Astrocyte (in vitro differentiated cells and primary cell): ENCODE measurements at regions not wholly inside any gene's neighbourhood (a gene's known extent, or its start where the extent isn't known, plus 50 kb on each side); places are given as distances from the start of the nearest gene placed in this dataset.

Source experiments
- EZH2 ChIP-seq: IDR thresholded peaks from 2 replicates; pipeline ENCODE4 v1.6.1; 2012; ENCODE audit warnings: mild to moderate bottlenecking, low read length, inconsistent platforms; ENCODE audit not compliant: insufficient read depth
- TF ChIP-seq, protein P1 (sequence below): IDR thresholded peaks from 2 replicates; pipeline ENCODE4 v1.5.1; 2011; ENCODE audit warnings: low read depth, mild to moderate bottlenecking, inconsistent platforms, low read length, moderate library complexity; ENCODE audit not compliant: insufficient read depth

- TF ChIP-seq, protein P1, sequence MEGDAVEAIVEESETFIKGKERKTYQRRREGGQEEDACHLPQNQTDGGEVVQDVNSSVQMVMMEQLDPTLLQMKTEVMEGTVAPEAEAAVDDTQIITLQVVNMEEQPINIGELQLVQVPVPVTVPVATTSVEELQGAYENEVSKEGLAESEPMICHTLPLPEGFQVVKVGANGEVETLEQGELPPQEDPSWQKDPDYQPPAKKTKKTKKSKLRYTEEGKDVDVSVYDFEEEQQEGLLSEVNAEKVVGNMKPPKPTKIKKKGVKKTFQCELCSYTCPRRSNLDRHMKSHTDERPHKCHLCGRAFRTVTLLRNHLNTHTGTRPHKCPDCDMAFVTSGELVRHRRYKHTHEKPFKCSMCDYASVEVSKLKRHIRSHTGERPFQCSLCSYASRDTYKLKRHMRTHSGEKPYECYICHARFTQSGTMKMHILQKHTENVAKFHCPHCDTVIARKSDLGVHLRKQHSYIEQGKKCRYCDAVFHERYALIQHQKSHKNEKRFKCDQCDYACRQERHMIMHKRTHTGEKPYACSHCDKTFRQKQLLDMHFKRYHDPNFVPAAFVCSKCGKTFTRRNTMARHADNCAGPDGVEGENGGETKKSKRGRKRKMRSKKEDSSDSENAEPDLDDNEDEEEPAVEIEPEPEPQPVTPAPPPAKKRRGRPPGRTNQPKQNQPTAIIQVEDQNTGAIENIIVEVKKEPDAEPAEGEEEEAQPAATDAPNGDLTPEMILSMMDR, result no peak
- TF ChIP-seq EZH2, result no peak
Observed at GRCh38 chr5:125396462-125396861, 650.0 kb upstream of the ZNF608 start.
